Panc1 (cell line): ENCODE measurements at regions not wholly inside any gene's neighbourhood (a gene's known extent, or its start where the extent isn't known, plus 50 kb on each side); places are given as distances from the start of the nearest gene placed in this dataset.

Experiments
- ATAC-seq: fragments of 200-7000 bp; cut with Tn5 transposase; 2 replicates; pipeline ENCODE4 v1.9.1; 2020; ENCODE audit warnings: mild to moderate bottlenecking, moderate library complexity
- BruUV-seq: library from RNA; stranded (reverse); fragments of 400-500 nt; replicated peaks from 2 replicates; lab custom pipeline; 2021; lab: Mats Ljungman, UMichigan
- CTCF ChIA-PET: fragments of 300-600 bp; sonication (Branson Sonifier 250); formaldehyde crosslinking; loops from one replicate; lab custom pipeline; 2022; ENCODE audit warnings: antibody characterized with exemption; lab: Charles Lee
- POLR2A ChIA-PET: fragments of 300-600 bp; sonication (Branson Sonifier 250); formaldehyde crosslinking; loops from one replicate; lab custom pipeline; 2022; ENCODE audit warnings: antibody characterized with exemption; lab: Charles Lee
- DNase-seq: peaks from one replicate; pipeline ENCODE4 v3.0.0-alpha.2; 2010; ENCODE audit warnings: low read depth, low spot score
- H3K27ac ChIP-seq: 2 replicates; pipeline ENCODE4 v1.5.1; 2011; ENCODE audit warnings: mild to moderate bottlenecking, low read length, inconsistent platforms
- H3K27me3 ChIP-seq: fragments of 200-500 bp; sonication (Bioruptor generic); 2 replicates; pipeline ENCODE4 v1.6.0; 2014; ENCODE audit warnings: low read length, inconsistent platforms; ENCODE audit not compliant: control insufficient read depth, insufficient read depth
- H3K36me3 ChIP-seq: fragments of 200-500 bp; sonication (Bioruptor generic); 2 replicates; pipeline ENCODE4 v1.5.1; 2014; ENCODE audit warnings: inconsistent platforms, mild to moderate bottlenecking, low read length, moderate library complexity; ENCODE audit not compliant: control insufficient read depth, insufficient read depth
- H3K4me1 ChIP-seq: 2 replicates; pipeline ENCODE4 v1.5.1; 2011; ENCODE audit warnings: inconsistent platforms, mild to moderate bottlenecking, low read length, moderate library complexity; ENCODE audit not compliant: control insufficient read depth, insufficient read depth
- H3K4me3 ChIP-seq, 2 experiments: 2 replicates each; pipeline ENCODE4 v1.5.1; 2011 to 2012; ENCODE audit warnings: low read depth in 2 of 2, low read length in 2 of 2, mild to moderate bottlenecking in 2 of 2, inconsistent platforms in 1 of 2, moderate library complexity in 1 of 2
- H3K9me3 ChIP-seq: fragments of 200-500 bp; sonication (Bioruptor generic); 2 replicates; pipeline ENCODE4 v1.5.1; 2014; ENCODE audit warnings: low read depth, mild to moderate bottlenecking, inconsistent platforms, low read length, moderate library complexity; ENCODE audit not compliant: control insufficient read depth, insufficient read depth
- POLR2AphosphoS5 ChIP-seq: IDR thresholded peaks from 2 replicates; pipeline ENCODE4 v1.6.1; 2012; ENCODE audit warnings: mild to moderate bottlenecking, low read depth, low read length, moderate library complexity
- SIN3A ChIP-seq: IDR thresholded peaks from 2 replicates; pipeline ENCODE4 v1.6.1; 2012; ENCODE audit warnings: low read depth, mild to moderate bottlenecking, low read length, moderate library complexity, borderline replicate concordance; ENCODE audit not compliant: insufficient read depth
- TCF7L2 ChIP-seq: IDR thresholded peaks from 2 replicates; pipeline ENCODE4 v1.6.1; 2011; ENCODE audit warnings: mild to moderate bottlenecking, low read depth, low read length, inconsistent platforms
- in situ Hi-C: cut with HindIII; loops from 2 replicates; pipeline ENCODE4 v1.10.0; 2016; ENCODE audit warnings: low sequenced_read_pairs, low pct_unique_long_range_greater_than_20kb
- intact Hi-C: fragments of 100-400 bp; cut with micrococcal nuclease; formaldehyde crosslinking; loops from one replicate; pipeline ENCODE4 v1.10.0; 2022; ENCODE audit not compliant: unreplicated experiment
- TF ChIP-seq, protein P1 (sequence below): fragments of 450-650 bp; IDR thresholded peaks from 2 replicates; pipeline ENCODE4 v1.5.1; 2017; ENCODE audit warnings: mild to moderate bottlenecking
- TF ChIP-seq, protein P2 (sequence below), 2 experiments: IDR thresholded peaks; 2 replicates each; pipeline ENCODE4 v1.6.1; 2011 to 2012; ENCODE audit warnings: low read depth in 2 of 2, control low read depth in 1 of 2, low read length in 1 of 2, mild to moderate bottlenecking in 1 of 2, moderate library complexity in 1 of 2; ENCODE audit not compliant: insufficient read depth in 1 of 2

DNA sequence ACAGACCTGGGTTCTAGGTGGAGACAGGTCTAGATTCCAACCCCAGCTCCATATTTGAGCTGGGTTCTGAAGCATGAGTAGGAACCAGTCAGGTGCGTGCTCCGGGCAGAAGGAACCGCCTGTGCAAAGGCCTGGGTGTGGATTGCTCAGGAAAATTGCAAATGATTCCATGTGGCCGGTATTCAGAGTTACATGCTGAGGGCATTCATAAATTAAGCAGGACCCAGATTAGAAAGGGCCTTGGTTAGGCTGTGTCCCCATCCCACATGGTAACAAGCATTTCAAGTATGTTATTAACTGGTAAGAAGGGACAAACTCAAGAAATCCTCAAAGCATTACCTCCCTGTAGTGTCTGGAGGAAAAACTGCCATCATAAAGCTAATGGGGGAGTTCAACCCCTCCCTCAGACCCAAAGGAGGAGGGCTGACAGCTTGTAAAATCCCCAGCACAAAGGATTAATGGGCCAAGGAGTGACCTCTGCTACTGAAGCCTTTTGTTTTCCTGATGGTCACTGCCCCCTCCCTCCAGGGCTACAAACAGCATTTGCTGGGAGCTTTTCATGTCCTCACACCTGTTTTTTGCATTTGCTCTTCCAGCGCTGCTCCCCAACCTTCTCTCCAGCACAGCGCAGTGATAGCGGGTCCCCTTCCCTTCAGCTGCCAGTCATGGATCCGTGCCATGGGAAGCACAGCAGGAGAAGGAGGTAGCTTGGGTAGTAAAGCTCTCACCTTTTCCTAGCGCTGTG is 218.0 kb downstream of the C16orf95 start:
- Histone ChIP-seq H3K9me3 (no peaks in the 10 kb centered on the region), H3K27ac (no peak overlapping the region), H3K36me3 (no peaks in the 10 kb centered on the region), H3K4me3 (no peak overlapping the region), H3K4me1 (no peaks in the 10 kb centered on the region), H3K27me3 (no peaks in the 10 kb centered on the region)
- TF ChIP-seq, protein P1, sequence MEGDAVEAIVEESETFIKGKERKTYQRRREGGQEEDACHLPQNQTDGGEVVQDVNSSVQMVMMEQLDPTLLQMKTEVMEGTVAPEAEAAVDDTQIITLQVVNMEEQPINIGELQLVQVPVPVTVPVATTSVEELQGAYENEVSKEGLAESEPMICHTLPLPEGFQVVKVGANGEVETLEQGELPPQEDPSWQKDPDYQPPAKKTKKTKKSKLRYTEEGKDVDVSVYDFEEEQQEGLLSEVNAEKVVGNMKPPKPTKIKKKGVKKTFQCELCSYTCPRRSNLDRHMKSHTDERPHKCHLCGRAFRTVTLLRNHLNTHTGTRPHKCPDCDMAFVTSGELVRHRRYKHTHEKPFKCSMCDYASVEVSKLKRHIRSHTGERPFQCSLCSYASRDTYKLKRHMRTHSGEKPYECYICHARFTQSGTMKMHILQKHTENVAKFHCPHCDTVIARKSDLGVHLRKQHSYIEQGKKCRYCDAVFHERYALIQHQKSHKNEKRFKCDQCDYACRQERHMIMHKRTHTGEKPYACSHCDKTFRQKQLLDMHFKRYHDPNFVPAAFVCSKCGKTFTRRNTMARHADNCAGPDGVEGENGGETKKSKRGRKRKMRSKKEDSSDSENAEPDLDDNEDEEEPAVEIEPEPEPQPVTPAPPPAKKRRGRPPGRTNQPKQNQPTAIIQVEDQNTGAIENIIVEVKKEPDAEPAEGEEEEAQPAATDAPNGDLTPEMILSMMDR = no peak
- TF ChIP-seq SIN3A (no peak), POLR2AphosphoS5 (no peak)
- TF ChIP-seq, protein P2, sequence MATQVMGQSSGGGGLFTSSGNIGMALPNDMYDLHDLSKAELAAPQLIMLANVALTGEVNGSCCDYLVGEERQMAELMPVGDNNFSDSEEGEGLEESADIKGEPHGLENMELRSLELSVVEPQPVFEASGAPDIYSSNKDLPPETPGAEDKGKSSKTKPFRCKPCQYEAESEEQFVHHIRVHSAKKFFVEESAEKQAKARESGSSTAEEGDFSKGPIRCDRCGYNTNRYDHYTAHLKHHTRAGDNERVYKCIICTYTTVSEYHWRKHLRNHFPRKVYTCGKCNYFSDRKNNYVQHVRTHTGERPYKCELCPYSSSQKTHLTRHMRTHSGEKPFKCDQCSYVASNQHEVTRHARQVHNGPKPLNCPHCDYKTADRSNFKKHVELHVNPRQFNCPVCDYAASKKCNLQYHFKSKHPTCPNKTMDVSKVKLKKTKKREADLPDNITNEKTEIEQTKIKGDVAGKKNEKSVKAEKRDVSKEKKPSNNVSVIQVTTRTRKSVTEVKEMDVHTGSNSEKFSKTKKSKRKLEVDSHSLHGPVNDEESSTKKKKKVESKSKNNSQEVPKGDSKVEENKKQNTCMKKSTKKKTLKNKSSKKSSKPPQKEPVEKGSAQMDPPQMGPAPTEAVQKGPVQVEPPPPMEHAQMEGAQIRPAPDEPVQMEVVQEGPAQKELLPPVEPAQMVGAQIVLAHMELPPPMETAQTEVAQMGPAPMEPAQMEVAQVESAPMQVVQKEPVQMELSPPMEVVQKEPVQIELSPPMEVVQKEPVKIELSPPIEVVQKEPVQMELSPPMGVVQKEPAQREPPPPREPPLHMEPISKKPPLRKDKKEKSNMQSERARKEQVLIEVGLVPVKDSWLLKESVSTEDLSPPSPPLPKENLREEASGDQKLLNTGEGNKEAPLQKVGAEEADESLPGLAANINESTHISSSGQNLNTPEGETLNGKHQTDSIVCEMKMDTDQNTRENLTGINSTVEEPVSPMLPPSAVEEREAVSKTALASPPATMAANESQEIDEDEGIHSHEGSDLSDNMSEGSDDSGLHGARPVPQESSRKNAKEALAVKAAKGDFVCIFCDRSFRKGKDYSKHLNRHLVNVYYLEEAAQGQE (IDR thresholded peaks at IDR 0.05; ENCODE audit: insufficient read depth in 1 of 2, low read depth in 2 of 2, low read length in 1 of 2) = no peak
- in situ Hi-C loops = no loop called here
- ChIA-PET CTCF (no interaction called here), POLR2A (no interaction called here)
- BruUV-seq = no TSS peak
- intact Hi-C loops = no loop called here
- no peak for DNase-seq
- no peak for ATAC-seq

DNA sequence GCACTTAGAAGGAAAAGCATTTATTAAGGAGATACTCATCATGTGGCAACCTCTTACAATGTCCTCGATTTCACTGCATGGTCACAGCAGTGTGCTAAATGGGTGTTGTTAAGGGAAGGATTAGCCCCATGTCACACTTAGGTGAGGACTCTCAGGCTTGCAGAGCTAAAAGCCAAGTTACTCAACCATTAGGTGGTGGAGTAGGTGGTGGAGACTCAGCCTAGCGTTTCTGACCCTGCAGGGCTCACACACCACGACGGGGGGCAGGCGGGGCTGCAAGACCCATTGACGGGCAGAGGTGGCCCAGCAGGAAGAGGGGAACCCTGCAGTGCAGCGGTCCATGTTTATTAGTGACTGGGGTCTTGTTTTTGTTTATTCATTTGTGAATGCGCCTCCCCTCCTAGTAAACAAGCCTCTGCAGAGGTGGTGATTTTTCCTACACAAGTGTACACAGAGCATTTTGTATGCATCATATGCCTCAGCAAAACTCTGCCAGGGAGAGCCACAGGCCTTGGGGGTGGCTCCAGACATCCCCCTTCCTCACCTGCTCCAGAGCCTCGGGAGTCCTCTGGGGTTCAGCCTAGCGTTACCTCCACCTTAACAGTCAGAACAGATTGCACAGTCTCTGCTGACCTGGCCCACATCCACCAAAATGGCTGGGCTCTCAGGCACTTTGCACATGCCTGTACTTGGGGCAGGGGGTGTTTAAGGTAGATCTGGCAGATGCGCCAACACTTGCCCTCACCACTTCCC is 216.7 kb downstream of the C16orf95 start:
- TF ChIP-seq TCF7L2 (no peak), SIN3A (no peak), POLR2AphosphoS5 (no peak)
- TF ChIP-seq, protein P1 = no peak
- Histone ChIP-seq H3K36me3 (no peaks in the 10 kb centered on the region), H3K4me3 (no peak overlapping the region), H3K27me3 (no peaks in the 10 kb centered on the region), H3K27ac (no peak overlapping the region), H3K9me3 (no peaks in the 10 kb centered on the region), H3K4me1 (no peaks in the 10 kb centered on the region)
- ChIA-PET CTCF (no interaction called here), POLR2A (no interaction called here)
- BruUV-seq = no TSS peak
- DNase-seq (no peak), ATAC-seq (no peak)
- intact Hi-C loops (no loop called here), in situ Hi-C loops (no loop called here)
